GM12892 (cell line): ENCODE measurements at regions not wholly inside any gene's neighbourhood (a gene's known extent, or its start where the extent isn't known, plus 50 kb on each side); places are given as distances from the start of the nearest gene placed in this dataset.

Experiments
- POLR2A ChIP-seq: IDR thresholded peaks from 2 replicates; pipeline ENCODE4 v1.6.1; 2011; ENCODE audit warnings: low read depth, low read length, control low read depth
- POLR2AphosphoS5 ChIP-seq: IDR thresholded peaks from 2 replicates; pipeline ENCODE4 v1.6.1; 2011; ENCODE audit warnings: low read depth, low read length, control low read depth

- TF ChIP-seq POLR2A (no peak), POLR2AphosphoS5 (no peak)
These were observed 71.8 kb upstream of the ZNF469 start for GRCh38 chr16:88310796-88311605.
